OCI-M2 (cell line): ENCODE measurements at regions not wholly inside any gene's neighbourhood (a gene's known extent, or its start where the extent isn't known, plus 50 kb on each side); places are given as distances from the start of the nearest gene placed in this dataset.
"Not testable (repeated sequence)": the region's sequence is repeated elsewhere in the genome, so short reads cannot be mapped to it uniquely, and the experiment has no call there.

Experiments
- DNase-seq: peaks from one replicate; lab custom pipeline; 2025; ENCODE audit not compliant: unreplicated experiment; lab: John Stamatoyannopoulos, UW

GRCh38 chr16:87207509-87207908 is 109.7 kb downstream of the C16orf95 start:
- DNase-seq: no peak

- no peak for DNase-seq
Observed at GRCh38 chr16:87207965-87208364, 109.2 kb downstream of the C16orf95 start.

- not testable (repeated sequence) for DNase-seq
Observed at GRCh38 chr16:87208968-87209367, 108.2 kb downstream of the C16orf95 start.

DNA sequence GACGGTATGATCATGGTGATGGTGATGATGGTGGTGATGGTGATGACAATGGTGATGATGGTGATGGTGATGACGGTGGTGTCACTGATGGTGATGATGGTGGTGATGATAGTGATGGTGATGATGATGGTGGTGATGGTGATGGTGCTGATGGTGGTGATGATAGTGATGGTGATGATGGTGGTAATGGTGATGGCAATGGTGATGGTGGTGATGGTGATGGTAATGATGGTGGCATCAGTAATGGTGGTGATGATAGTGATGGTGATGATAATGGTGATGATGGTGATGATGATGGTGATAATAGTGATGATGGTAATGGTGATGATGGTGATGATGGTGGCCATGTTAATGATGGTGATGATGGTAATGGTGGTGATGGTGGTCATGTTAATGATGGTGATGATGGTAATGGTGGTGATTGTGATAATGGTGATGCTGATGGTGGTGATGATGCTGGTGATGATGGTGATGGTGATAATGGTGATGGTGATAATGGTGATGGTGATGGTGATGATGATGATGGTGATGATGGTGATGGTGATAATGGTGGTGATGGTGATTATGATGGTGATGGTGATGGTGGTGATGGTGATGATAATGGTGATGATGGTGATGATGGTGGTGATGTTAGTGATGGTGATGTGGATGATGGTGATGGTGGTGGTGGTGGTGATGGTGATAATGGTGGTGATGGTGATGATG is 107.2 kb downstream of the C16orf95 start:
- DNase-seq: no peak

- DNase-seq: no peak
Observed at GRCh38 chr16:87210894-87211293, 106.3 kb downstream of the C16orf95 start.

- DNase-seq: no peak
Observed at GRCh38 chr16:87212026-87212425, 105.2 kb downstream of the C16orf95 start.

GRCh38 chr16:87213536-87213935 is 103.7 kb downstream of the C16orf95 start:
- no peak for DNase-seq

DNA sequence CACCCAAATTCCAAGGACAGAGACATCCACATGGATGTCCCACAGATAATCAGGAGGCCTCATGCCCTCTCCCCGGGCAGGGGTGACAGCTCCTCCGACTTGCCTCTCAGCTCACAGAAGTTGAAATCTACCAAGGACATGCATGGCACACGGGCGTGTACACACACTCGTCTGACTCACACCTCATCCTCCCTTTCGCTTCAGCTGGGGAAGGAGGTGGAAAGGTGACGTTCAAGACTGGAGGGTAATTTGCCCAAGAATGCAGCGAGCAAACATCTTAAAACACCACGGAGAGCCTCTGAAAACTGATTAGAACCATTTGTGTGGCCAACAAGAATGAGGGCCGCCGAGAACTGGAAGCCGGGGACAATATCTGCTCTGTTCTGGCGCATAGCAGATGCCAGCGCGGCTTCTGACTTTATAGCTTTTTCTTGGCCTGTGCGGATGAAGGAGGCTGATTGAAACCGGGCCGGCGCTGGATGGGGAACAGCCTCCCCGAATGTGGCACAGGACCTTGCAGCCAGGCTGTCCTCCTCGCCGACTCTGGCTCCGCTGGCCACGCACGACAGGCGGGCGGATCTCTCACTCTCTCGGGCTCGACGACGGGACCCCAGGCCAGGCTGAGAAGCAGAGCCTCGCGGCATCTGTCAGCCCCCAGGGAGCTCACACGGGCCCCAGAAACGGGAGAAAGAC is 100.9 kb downstream of the C16orf95 start:
- DNase-seq: no peak

DNA sequence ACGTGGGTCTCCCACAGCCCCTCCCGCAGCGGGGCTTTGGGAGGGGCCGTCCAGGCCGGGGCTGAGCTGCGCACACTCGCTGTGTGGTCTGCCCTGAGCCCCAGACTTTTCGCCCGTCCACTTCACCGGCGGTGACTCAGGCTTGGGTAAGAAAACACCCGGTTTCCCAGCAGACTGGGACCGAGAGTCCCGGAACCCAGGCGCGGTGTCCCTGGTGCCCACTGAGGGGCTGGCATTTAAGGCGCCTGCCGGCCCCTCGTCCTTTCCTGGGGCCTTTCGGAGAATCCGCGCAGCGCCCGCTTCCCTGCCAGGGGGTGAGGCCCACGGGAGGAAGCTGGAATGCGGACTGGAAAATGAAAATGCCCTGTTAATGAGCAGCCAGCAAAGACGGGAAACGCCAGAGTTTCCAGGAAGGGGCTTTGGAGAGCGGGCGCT is 100.3 kb downstream of the C16orf95 start:
- DNase-seq: no peak

- DNase-seq: not testable (repeated sequence)
Observed at GRCh38 chr16:87217802-87218201, 99.4 kb downstream of the C16orf95 start.

DNA sequence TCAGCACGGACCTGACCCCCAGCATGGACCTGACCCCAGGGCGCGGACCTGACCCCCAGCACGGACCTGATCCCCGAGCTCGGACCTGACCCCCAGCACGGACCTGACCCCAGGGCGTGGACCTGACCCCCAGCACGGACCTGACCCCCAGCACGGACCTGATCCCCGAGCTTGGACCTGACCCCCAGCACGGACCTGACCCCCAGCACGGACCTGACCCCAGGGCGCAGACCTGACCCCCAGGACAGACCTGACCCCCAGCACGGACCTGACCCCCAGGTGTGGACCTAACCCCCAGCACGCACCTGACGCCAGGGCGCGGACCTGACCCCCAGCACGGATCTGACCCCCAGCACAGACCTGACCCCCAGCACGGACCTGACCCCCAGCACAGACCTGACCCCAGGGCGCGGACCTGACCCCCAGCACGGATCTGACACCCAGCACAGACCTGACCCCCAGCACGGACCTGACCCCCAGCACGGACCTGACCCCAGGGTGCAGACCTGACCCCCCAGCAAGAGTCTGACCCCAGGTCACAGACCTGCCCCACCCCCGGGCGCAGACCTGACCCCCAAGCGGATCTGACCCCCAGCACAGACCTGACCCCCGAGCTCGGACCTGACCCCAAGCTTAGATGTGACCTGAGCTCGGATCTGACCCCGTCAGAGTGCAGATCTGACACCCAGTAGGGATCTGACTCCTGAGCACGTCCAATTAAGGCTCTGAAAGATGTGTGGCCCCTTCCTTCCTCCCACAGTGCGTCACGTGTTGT is 98.7 kb downstream of the C16orf95 start:
- no peak for DNase-seq

DNA sequence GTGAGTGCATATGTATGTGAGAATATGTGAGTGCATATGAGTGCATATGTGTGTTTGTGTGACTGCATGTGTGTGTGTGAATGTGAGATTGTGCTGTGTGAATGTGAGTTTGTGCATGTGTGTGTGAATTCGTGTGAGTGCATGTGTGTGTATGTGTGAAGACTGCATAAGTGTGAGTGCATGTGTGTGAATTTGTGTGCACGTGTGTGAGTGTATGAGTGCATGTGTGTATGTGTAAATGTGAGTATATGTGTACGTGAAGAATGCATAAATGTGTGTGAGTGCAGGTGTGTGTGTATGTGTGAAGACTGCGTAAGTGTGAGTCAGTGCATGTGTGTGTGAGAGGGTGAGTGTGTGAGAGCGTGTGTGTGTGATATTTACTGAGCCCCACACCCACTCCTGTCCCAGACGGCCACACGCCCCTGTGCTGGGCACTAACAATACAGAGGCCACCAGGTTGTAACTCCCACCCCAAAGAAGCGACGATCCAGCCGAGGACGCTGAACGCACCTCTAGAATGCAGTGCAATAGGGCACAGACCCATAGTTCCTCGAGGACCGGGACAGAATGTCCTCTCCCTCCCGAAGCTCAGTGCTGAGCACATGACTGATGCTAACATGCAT is 97.8 kb downstream of the C16orf95 start:
- DNase-seq: no peak

GRCh38 chr16:87221633-87222032 is 95.6 kb downstream of the C16orf95 start:
- no peak for DNase-seq

DNA sequence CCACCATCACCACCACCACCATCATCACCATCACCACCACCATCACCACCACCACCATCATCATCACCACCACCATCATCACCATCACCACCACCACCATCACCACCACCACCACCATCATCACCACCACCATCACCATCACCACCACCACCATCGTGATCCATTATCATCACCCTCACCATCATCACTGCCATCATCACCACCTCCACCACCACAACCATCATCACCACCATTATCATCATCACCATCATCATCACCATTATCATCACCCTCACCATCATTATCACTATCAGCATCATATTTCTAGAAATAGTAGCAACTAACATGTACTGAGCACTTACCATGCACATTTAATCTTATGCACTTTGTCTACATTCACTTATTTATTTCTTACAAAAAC is 94.9 kb downstream of the C16orf95 start:
- DNase-seq: no peak

DNA sequence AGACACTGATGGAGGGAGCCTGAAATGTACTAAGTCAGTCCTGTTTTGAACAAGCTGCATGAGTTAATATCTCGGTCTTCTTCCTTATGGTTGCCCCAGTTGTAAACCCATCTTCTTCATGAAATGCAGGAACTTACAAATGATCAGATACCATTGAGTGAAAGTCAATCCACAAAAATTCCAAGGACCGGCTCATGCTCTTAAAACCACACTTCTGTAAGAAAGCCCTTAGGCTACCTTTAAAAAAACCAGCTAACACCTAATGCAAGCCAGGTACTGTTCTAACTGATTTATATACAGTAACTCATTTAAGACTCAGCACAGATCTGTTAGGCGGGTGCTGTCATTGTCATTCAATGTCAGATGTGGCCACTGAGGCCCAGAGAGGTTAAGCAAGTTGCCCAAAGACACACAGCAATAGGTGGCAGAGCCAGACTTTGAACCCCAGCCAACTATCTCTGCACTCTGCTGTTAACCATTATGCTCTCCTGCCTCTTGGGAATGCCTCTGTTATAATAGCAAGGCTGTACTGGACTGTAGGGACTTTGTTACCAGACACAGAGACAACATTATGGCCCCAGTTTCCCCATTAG is 93.4 kb downstream of the C16orf95 start:
- DNase-seq: no peak

- DNase-seq: no peak
Observed at GRCh38 chr16:87226926-87227295, 90.3 kb downstream of the C16orf95 start.

DNA sequence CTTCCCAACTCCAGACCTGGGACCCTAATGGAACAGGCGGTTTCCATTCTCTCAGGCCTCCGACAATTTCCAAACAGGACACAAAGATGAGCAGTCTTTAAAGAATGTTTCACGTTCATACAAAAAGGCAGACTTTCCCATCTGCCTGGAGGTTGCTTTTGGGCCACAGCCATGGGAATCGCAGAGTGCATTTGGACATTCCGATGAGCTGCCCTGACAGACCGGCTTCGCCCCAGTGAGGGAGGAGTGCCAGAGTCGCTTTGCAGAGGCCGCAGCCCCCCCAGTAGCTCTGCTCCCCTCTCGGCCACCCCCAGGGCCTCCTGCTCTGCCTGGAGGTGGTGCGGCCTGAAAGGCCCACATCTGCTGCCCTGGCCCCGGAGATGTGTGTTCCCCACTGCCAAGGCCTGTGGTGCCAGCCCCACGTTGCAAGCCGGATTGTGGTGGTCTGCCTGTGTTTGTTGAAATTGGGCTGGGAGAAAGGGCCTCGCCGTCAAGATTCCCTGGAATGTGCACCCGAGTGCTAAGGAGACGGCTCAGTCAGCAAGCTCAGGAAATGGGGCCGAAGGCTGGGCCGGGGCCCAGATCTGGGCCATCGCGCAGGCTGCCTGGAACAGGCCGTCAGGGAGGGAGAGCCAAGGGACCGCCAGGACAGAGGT is 89.8 kb downstream of the C16orf95 start:
- no peak for DNase-seq

DNA sequence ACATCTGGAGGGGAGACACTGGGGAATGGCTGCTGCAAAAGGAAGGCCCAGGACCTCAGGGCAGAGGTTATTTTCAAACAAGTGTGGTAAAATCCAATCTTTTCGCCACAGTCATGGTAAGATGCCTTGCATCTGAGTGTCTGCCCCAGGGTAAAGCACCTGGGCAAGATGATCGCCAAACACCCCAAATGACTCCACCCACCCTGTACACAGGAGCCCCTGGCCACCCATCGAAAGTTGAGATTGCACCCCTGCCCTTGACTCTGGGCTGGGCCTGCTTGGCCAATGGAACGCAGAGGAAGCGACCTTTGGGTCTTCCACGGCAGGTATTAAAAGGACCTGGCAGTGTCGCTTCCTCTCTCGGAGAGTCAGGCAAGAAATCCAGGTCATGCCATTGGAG is 88.8 kb downstream of the C16orf95 start:
- no peak for DNase-seq

- DNase-seq: no peak
Observed at GRCh38 chr16:87229230-87230188, 87.7 kb downstream of the C16orf95 start.
